ENCODE measurements at regions not wholly inside any gene's neighbourhood (a gene's known extent, or its start where the extent isn't known, plus 50 kb on each side); places are given as distances from the start of the nearest gene placed in this dataset.

GRCh38 chr13:88395804-88396203 lies 724.6 kb downstream of the SLITRK5 start:
- TF ChIP-seq CTCF (conservative IDR thresholded peaks at IDR 0.05) (no peak), EZH2 (IDR thresholded peaks at IDR 0.05; ENCODE audit: low read depth) (no peak)
